Activated T-helper 1 cell treated with anti-CD3 and anti-CD28 coated beads, Interleukin-12 subunit alpha, Interleukin-12 subunit beta, Interleukin-2, Interleukin-4 antibody, amounts not matched to agents 30 ng/mL and 10 ng/mL and 1 ng/mL, durations not matched to agents 14 hours and 24 hours and 36 hours (primary cell): ENCODE measurements at regions not wholly inside any gene's neighbourhood (a gene's known extent, or its start where the extent isn't known, plus 50 kb on each side); places are given as distances from the start of the nearest gene placed in this dataset.

Source experiments
- DNase-seq: peaks from one replicate; pipeline ENCODE4 v3.0.0; 2021; ENCODE audit warnings: low spot score
- H3K27ac Mint-ChIP-seq: one replicate; pipeline ENCODE4 v1.8.0; 2021; ENCODE audit warnings: mild to moderate bottlenecking, mixed read lengths
- H3K27me3 Mint-ChIP-seq: one replicate; pipeline ENCODE4 v1.8.0; 2022; ENCODE audit warnings: mild to moderate bottlenecking, moderate library complexity, mixed read lengths; ENCODE audit not compliant: insufficient read depth
- H3K36me3 Mint-ChIP-seq: one replicate; pipeline ENCODE4 v1.8.0; 2021; ENCODE audit warnings: low read depth, mixed read lengths
- H3K4me1 Mint-ChIP-seq: one replicate; pipeline ENCODE4 v1.8.0; 2021; ENCODE audit warnings: low read depth, mixed read lengths
- H3K4me3 Mint-ChIP-seq: one replicate; pipeline ENCODE4 v1.8.0; 2021; ENCODE audit warnings: mild to moderate bottlenecking, moderate library complexity, mixed read lengths
- H3K9me3 Mint-ChIP-seq: one replicate; pipeline ENCODE4 v1.8.0; 2021; ENCODE audit warnings: mixed read lengths
- intact Hi-C: fragments of 100-400 bp; cut with micrococcal nuclease; formaldehyde crosslinking; loops from one replicate; pipeline ENCODE4 v1.15.1; 2024

GRCh38 chr7:1380231-1380815, 78.9 kb downstream of the MICALL2 start:
- DNase-seq: no peak

DNA sequence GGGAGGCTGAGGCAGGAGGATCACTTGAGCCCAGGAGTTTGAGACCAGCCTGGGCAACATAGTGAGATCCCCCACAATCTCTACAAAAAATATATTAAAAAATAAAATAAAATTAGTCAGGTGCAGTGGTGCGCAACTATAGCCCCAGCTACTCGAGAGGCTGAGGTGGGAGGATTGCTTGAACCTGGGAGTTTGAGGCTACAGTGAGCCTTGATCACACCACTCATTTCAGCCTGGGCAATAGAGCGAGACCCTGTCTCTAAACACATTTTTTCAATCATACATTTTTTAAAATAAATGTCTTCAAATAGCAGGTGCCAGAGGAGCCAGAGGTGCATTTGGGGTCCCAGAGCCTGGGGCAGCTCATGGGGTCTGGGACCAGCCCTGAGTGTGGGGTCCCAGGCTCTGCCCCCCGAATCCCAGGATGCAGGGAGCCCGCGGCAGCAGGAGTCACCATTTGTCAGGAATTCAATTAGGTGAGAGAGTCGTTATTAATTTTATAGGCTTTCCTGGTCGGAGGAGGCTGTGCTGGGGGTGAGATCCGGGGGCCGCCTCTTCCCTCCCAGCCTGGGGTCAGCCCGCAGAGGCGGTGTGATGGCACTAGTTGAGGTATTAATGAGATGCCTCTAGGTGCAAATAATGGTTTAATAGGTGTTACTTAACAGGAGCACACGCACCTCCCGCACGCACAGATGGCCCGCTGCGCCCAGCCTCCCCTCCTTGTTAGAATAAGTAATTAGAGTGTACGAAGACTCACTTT, 78.3 kb downstream of the MICALL2 start:
- DNase-seq: no peak
- Mint-ChIP-seq H3K36me3 (no peaks in the 10 kb centered on the region), H3K27ac (no peak overlapping the region), H3K4me3 (no peak overlapping the region), H3K9me3 (no peaks in the 10 kb centered on the region), H3K4me1 (no peaks in the 10 kb centered on the region), H3K27me3 (peaks cover 5% of the 10 kb centered on the region)
- intact Hi-C loops: no loop called here

More at GRCh38 chr7:1380231-1380815, 78.9 kb downstream of the MICALL2 start:
- H3K36me3 Mint-ChIP-seq: no peaks in the 10 kb centered on the region
- H3K4me3 Mint-ChIP-seq: no peak overlapping the region
- no peaks in the 10 kb centered on the region for H3K4me1 Mint-ChIP-seq
- no peak overlapping the region for H3K27ac Mint-ChIP-seq
- intact Hi-C loops: no loop called here
- H3K27me3 Mint-ChIP-seq: peaks cover 5% of the 10 kb centered on the region
- no peaks in the 10 kb centered on the region for H3K9me3 Mint-ChIP-seq

GRCh38 chr7:1382553-1383397, 76.5 kb downstream of the MICALL2 start:
- no peak for DNase-seq
- H3K36me3 Mint-ChIP-seq: no peaks in the 10 kb centered on the region
- no peak overlapping the region for H3K4me3 Mint-ChIP-seq
- H3K27ac Mint-ChIP-seq: no peak overlapping the region
- H3K27me3 Mint-ChIP-seq: peaks cover 5% of the 10 kb centered on the region
- intact Hi-C loops: no loop called here
- no peaks in the 10 kb centered on the region for H3K9me3 Mint-ChIP-seq
- H3K4me1 Mint-ChIP-seq: no peaks in the 10 kb centered on the region

DNA sequence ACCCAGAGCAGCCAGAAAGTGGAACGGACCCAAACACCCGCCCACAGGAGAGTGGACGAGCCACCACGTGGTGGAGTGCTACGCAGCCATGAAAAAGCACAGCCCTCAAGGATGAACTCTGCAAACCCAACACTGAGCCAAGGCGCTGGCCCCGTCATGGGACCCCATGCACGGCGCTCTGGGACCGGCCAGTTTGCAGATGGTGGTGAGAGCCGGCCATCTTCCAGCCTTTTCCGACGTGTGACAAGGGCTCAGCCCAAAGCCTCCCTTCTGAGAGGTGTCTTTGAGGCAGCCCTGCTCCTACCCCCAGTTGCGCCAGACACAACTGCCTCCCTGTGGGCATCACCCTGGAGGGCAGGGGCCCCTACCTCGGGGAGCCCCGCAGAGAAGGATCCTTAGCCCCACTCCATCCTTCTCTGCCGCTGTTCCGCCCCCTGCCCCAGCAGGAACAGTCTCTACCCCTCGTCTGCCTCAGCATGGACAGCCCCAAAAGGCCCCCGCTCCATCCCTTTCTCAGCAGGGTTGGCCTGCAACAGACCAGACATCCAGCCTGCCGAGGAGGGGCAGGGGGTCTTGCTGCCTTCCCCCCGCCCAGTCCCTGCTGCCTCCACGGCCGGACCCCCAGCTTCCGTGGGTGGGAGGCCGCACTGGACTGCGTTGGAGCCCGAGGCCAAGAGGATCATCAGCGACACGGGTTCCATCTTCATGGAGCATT, 75.7 kb downstream of the MICALL2 start:
- Mint-ChIP-seq H3K27me3 (peaks cover 4% of the 10 kb centered on the region), H3K4me1 (no peaks in the 10 kb centered on the region), H3K27ac (no peak overlapping the region), H3K4me3 (no peak overlapping the region), H3K9me3 (no peaks in the 10 kb centered on the region), H3K36me3 (no peaks in the 10 kb centered on the region)
- intact Hi-C loops: no loop called here
- no peak for DNase-seq

DNA sequence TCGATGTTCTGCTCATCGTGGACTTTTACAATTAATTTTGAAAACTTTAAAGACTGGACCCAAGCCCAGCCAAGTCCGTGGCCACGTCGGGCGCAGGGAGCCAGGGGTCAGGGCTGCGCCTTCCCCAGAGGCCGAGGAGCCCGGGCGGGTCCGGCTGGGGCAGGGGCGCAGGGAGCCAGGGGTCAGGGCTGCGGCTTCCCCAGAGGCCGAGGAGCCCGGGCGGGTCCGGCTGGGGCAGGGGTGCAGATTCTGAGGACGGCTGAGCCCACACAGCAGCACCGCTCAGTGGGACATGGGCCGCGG, 75.2 kb downstream of the MICALL2 start:
- Mint-ChIP-seq H3K27me3 (peaks cover 4% of the 10 kb centered on the region), H3K27ac (no peak overlapping the region), H3K9me3 (no peaks in the 10 kb centered on the region), H3K36me3 (no peaks in the 10 kb centered on the region), H3K4me1 (no peaks in the 10 kb centered on the region), H3K4me3 (no peak overlapping the region)
- no peak for DNase-seq
- intact Hi-C loops: no loop called here
